GM21825 (cell line): ENCODE measurements at regions not wholly inside any gene's neighbourhood (a gene's known extent, or its start where the extent isn't known, plus 50 kb on each side); places are given as distances from the start of the nearest gene placed in this dataset.

ENCODE experiments used
- ATAC-seq: cut with Tn5 transposase; IDR thresholded peaks from one replicate; pipeline ENCODE4 v1.9.1; 2021; ENCODE audit warnings: mild to moderate bottlenecking, moderate library complexity; ENCODE audit not compliant: unreplicated experiment

DNA sequence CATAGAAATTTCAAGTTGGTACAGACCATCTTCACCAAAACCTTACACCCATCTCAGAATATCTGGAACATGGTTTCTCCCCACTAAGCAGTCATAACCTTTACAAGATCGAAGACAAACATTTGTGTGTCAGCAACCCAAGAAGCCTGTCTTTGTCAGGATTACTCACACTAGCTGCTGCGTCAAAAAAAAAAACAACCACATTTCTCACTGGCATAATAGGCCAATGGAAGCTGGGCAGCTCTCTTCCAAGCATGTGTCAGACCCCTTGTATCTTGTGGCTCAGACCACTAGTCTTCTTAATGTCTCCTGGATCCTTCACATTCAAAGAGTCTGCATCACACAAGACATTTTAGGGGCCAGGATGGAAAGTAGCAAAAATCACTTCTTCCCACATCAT, 266.9 kb upstream of the IGF1R start:
- no peak for ATAC-seq

DNA sequence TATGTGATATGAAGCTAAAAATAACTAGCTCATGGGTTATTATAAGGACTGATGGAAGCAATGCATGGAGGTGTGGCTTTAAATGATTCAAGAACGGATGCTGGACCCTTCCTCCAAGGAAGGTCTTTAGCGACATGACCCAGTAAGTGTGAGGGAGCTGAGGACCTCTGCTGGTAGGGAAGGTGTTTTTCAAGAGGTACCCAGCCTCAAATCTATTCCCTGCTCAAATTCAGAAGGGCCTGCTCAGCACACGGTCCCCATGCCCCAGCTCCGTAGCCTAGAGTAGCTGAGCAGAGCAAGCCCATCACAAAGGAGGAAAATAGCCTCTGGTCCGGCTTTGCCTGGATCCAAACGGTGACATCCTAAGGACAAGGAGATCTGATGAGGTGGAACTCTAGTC, 266.2 kb upstream of the IGF1R start:
- ATAC-seq, result no peak

DNA sequence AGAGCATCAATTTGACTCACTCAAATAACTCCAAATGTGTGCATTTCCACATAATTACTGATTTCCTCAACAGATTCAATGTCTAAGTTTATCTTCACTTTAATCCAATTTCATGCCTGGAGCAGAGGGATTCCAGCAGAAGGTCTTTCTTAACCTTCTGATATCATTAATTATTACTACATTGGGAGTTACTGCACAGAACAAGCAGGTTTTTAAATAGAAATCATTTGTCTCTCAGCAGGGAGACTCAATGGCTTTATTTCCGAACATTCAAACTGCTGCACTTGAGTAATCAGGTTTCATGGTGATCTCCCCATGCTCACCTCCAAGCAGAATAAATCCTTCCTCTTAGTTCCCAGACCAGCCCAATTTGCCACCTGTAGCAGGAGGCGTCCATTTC, 264.8 kb upstream of the IGF1R start:
- ATAC-seq, result no peak

DNA sequence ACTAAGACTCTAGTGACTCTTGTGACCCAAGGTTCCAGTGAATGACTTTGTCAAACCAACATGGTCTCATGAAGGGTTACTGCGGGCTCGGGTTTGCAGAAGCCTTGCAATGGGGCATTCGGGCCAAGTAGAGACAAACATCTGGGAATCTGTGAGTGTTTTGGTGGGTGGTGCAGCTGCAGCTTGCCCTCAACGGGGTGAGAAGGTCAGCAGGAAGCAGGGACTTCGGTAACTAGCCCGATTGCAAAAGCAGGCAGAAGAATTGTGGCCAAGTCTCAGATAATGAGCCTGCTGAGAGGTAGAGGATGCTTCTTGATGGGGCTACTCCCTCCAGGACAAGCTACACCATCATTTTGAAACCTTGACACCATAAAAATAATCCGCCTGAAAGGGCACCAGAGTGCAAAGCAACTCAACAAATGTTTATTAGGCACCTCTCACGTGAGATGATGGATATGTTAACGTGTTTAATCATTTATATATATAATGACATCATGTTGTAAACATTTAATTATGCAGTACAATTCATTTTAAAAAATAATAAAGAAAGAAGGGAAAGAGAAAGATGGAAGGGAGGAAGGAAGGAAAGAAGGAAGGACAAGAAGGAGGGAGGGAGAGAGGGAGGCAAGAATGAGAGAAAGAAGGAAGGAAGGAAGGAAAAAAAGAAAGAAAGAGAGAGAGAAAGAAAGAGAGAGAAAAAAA, 263.9 kb upstream of the IGF1R start:
- no peak for ATAC-seq

DNA sequence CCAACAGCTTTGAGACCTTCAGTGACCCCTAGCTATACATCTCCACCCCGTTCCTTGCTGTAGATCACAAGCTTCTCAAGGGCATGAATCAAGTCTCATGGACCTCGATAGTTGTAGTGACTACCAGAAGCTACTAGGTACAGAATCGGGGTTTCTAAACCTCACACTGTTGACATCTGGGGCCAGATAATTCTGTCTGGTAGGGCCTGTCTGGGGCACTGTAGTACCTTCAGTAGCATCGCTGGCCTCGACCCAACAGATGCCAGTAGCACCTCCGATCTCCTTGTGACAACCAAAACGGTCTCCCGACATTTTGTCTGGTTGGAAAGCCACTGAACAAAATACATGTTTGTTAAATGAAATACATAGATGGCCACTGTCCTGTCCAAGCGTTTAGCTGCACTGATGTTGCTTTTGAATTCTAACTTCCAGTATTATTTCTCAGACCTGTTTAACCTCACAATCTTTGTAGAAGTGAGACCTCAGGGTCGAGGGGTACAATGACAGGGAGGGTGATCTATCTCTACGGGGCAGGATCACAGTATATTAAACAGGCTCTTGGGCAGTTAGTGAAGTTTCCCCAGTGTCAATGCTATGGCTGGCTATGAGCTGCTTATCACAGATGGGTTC, 262.5 kb upstream of the IGF1R start:
- no peak for ATAC-seq

DNA sequence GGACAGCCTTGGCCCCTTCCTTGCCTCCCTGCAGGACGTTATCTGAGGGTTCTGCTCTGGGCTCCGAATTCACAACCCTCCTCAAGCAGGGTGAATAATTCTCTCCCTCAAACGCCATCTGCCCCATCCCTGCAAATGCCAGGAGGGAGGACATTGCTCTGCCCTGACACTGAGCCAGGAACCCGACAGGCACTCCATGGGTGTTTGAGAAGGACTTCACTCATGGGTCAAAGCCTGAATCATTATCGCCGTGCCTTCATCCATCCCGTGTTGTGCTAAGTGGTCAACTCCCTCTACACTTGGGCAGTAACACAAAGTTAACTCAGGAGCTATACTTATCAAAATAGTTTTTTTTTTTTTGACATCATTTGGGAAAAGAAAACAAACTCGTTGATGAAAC, 261.8 kb upstream of the IGF1R start:
- ATAC-seq, result no peak

DNA sequence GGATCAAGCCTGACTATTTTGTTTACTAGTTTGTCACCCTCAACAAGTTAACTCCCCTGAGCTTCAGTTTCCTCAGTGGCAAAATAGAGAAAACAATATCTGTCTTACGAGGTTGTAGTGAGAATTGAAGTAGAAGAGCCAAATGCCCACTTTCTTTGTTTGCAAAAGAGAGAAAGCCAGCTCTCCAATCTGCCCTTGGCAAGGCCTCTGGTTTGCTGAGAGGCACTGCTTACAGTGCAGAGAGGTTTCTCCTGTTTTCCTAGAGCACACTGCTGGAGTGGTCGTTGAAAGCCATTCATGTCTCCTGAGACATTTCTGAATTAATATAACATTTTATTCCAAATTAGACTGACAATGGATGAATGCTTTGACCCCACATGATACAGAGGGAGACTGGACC, 260.5 kb upstream of the IGF1R start:
- ATAC-seq, result no peak

DNA sequence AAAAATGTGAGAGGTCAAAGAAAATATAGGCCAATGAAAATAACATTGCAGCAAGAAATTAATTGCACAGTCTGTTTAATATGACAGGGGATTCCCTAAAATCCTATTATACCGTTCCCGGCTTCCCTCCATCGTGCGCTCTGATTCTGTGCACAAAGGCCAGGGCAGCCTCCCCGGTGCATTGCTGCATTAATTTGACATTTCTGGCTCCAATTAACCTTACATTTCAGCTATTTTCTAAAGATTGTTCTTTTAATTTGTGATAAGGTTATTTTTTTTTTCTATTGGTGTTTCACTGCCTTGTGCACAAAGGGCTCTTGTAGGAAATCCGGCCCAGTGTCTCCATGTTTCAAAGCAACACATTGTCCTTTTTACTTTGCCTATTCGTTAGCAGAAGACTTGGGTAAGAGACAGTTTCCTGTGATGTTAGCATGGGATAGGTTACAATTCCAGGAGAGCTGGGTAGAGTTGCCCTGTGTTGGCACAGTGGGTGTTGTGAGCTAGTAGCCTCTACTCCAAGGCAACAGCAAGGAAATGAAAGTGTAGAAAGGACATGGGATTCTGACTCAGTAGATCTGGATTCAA, 257.3 kb upstream of the IGF1R start:
- no peak for ATAC-seq

DNA sequence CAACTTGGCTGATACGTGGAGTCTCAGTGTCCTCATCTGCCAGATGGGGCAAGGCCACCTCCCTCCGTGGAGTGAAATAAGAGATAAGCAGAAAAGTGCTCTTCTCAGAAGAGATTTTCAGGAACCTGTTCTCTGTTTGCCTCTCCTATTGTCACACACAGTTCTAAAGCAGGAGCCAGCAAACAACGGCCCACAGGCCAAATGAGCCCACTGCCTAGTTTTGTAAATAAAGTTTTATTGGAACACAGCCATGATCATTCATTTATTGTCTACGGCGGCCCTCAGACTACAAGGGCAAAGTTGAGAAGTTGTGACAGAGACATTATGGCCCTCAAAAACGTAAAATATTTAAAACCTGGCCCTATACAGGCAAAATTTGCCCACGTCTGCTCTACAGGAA, 256.8 kb upstream of the IGF1R start:
- no peak for ATAC-seq

DNA sequence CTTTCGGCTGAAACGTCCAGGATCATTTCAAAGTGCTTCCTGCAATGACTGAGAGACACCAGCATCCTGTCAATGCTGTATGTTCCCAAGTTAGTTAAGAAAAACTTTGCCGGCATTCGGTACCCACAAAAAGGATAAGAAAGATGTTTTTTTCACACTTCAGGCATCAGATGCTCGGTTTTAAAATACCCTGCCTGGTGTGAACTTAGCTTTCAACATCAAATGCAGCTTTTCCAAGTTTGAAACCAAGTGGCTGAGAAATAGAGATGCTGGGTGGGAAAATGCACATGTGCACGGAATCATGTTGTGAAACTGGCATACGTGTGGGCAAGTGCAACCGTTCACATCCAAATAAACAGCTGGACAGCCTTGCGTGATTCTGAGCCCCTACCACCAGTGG, 254.9 kb upstream of the IGF1R start:
- no peak for ATAC-seq

DNA sequence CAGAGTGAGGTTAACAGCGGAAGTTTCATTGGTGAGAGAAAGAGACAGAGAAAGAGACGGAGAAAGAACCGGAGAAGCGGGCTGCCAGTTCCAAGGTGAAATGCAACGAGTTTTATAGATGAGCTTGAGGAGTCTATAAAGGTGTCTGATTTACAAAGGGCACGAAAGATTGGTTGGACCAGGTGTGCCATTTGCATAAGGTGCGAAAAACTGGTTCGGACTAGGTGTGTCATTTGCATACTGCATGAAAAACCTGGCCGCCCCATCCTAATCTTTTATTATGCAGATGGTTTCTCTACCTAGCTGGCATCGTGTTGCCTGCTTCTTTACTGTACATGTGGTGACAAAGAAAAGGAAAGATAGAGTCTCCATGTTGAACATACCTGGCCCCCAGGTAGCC, 253.8 kb upstream of the IGF1R start:
- no peak for ATAC-seq

DNA sequence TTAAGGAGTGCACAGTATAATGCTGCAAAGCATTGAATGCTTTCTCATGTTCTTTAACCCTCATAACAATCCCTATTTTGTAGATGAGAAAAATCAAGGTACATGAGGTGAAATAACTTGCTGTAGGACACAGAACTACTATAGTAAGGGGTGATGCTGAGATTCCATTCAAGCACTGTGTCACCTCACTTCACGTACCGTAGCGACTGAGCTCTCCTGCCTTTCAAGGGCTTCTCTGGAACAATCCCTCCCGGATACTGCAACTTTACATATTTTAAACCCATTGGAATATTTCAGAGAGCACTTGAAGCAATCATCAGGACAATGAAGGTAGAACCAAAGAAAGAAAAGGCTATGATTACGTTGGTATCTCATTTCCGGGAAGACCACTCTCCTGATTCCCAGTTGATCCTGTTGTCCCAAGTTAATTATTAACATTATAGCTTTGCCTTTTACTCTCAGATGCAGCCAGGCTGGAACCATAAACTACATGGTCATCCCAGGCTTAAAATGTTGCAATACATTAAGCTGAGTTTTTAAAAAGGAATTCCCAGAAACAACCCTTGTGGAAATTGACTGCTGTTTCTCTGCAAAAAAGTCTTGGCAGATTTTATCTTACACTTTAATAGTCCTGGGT, 252.2 kb upstream of the IGF1R start:
- ATAC-seq, result no peak

DNA sequence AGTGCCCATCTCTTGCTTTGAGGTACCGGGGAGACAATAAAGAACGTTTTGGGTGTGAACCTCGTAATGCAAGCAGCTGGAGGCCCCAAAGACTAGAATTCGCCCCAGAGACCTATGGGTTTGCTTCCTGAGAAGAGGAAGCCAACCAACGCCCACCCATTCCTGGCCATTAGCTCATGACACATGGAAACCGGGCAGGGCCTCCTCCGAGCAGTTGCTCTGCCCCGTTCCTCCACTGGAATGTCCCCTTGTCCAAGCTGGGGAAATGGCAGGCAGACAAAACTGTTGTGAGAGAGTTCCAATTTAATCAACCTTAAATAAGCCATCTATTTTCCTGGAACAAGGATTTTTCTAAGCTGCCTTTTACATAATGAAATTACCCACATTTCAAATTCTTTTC, 250.9 kb upstream of the IGF1R start:
- no peak for ATAC-seq

DNA sequence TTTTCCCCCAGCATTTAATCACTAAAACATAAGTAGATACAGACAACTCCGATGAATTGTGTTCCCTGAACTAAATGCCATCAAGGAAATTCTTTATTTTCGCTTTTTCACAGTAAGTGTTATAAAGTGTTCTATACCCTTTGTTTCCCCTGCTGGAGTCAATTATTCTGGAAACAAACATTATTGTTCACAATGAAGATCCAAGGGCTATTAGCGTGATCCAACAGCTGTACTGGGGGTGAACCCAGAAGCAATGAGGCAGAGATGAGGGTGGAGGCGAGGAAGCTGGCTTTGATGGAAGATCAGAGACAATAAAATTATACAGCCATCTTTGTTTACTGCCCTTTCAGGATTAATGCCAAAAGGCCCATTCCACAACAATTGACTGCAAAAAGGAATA, 250.3 kb upstream of the IGF1R start:
- no peak for ATAC-seq

DNA sequence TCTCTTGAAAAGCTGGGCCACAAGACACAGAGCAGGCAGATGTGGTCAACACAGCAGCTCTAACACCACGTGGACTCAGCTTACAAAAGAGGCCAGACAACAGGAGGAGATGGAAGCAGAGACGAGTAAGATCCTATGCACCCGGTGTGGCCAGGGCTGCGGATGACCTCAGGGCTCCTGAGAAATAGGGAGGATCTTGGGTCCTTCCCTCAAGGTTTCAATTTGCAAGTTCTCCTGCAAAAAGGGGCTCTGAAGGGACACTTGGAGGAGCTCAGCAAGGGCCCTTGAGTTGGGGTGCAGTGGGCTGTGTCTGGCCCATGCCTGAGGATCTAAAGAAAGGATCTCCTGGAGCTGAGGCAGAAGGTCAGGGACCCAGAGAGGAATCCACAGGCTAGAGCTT, 249.5 kb upstream of the IGF1R start:
- no peak for ATAC-seq

DNA sequence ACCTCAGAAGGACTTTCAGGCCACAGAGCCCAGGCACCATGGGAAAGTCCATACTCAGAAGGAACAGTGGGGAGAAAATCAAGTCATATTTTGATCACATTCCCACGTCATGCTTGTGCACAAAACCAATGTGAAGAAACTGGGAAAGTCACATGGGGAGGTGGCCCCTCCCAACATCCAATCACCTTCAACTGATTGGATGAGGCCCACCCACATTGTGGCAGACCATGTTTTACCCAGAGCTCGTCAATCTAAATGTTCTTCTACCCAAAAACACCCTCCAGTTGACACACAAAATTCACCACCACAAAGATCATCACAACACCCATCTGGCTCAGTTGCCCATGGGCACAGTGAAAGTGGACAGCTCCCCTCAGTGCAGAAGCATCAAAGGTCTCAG, 248.2 kb upstream of the IGF1R start:
- no peak for ATAC-seq

DNA sequence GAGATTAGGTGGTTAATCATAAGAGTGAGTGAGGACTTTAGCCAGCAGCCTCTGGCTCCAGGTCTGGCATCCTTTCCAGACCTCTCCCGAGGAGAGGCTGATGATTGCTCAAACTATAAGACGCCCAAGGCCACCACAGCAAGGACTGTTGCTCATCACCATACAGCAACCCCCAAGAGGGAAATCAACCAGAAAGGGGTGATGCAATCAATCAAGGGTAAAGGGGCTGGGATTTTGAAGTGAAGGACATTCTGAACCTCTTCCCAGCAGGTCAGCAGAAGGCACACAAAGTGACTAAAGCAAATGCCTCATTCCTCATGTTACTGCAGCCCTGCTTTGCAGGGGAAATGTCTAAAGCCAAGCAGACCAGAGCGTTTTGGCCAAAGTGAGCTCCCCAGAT, 247.3 kb upstream of the IGF1R start:
- no peak for ATAC-seq

DNA sequence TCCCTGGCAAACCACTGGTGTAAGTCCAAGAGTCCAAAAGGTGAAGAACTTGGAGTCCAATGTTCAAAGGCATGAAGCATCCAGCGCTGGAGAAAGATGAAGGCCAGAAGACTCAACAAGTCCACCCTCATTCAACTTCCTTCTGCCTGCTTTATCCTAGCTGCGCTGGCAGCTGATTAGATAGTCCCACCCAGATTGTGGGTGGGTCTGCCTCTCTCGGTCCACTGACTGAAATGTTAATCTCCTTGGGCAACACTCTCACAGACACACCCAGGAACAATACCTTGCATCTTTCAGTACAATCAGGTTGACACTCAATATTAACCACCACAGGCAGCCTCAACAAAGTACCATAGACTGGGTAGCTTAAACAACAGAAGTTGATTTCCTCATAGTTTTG, 245.9 kb upstream of the IGF1R start:
- no peak for ATAC-seq

DNA sequence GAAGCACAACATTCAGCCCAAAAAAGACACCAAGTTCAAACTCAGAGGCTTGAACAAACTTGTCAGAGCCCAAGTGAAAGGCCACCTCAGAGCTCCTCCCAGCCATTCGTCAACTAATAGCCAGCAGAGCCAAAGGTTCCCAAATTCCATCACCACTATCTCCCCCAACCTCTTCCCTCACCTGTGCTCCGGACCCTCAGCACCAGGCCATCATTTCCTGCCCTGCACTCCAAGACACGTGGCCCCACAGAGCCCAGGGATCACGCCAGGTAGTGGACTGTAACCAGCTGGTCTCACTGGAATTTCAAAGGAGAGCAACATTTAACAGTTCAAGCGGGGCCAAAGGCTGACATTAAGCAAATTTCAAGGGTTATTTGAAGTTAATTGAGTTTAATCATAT, 245.2 kb upstream of the IGF1R start:
- ATAC-seq, result no peak

DNA sequence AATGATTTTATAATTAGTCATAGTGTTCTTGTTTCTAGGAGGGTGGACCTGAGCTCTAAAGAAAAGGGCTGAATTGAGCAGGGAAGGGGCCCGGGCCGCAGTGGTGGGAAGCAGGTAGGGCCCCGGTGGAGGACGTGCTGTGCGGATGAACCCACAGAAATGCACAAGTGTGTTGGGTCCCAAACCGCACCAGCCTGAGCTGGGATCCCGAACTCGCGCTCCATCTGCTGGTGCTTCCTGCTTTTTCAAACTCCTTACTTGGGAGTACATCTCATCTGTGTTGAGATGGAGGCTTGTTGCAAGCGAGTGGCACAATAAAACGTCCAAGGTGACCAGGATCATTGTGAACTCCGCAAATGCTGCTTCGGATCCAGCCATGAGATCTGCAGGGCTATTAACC, 244.8 kb upstream of the IGF1R start:
- no peak for ATAC-seq

DNA sequence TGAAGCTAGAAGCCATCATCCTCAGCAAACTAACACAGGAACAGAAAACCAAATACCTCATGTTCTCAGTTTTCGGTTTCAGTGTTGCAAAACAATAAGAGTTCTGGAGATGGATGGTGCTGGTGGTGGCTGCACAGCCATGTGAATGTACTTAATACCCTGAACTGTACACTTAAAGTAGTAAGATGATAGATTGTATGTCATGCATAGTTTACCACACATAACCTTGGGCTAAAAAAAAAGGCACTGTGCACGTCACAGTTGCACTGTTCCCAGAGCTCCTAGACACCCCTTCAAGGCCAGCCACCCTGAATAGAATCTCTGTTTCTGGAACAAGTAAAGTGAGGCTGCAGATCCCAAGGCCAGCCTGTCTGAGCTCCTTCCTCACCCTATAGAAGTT, 243.3 kb upstream of the IGF1R start:
- ATAC-seq, result no peak

DNA sequence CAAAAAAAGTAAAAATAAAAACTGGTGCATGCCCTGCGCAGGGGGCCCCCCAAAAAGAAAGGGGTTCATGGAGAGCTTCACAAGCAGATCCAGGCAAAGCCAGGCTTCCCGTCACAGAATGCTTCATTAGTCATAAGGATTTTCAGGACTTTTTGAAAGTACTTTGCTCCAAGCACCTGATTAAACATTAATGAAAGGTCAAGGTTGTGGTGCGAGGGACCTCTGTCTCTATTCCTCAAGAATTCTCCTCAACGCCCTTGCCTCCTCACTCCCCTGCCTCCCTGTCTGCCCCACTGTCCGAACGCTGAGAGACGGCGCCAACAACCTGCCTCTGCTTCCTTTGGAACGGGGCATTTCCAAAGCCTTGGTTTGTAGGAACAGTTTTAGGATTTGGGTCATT, 240.1 kb upstream of the IGF1R start:
- ATAC-seq, result no peak
